ENCODE measurements at regions not wholly inside any gene's neighbourhood (a gene's known extent, or its start where the extent isn't known, plus 50 kb on each side); places are given as distances from the start of the nearest gene placed in this dataset.

DNA sequence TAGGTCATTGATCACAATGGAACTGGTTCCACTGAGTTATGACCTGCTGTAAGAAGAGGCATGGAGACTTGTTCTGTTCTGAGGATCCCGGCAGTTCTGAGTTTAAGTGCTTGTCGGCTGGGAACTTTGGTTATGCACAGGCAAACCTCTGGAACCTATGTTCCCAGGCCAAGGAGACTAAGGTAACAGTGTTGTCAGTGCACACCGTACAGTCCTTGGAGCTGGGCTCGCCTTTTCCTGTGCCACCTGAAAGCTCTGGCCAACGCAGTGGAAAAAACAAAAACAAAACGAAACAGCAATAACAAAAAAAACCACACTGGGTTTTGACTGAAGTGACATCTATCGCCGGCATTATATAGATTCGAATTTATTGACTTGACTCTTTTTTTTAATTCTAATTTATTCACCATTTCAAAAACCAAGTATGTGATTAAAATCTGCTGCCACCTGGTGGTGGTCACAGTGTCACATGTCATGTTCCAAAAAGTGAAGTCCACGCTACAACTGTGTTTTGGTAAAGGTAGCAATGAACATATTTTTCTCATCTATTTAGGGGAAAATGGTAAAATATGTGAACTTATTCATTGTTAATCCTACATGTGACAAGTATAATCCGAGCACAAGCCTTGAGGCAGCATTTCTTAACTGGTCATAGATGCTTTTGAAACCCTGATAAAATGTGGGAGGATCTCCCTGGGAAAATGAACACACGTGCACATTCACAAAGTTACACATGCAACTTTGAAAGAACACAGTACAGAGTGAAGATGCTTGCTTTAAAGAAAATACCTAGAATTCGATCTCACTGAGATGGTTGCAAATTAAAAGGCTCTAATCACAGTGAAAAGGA lies 113.8 kb upstream of the PPP2R2D start:
- no peak overlapping the region for H3K27ac Mint-ChIP-seq (ENCODE audit: unreplicated experiment)
- no peaks in the 10 kb centered on the region for H3K4me1 Mint-ChIP-seq
- TF ChIP-seq, protein P1, sequence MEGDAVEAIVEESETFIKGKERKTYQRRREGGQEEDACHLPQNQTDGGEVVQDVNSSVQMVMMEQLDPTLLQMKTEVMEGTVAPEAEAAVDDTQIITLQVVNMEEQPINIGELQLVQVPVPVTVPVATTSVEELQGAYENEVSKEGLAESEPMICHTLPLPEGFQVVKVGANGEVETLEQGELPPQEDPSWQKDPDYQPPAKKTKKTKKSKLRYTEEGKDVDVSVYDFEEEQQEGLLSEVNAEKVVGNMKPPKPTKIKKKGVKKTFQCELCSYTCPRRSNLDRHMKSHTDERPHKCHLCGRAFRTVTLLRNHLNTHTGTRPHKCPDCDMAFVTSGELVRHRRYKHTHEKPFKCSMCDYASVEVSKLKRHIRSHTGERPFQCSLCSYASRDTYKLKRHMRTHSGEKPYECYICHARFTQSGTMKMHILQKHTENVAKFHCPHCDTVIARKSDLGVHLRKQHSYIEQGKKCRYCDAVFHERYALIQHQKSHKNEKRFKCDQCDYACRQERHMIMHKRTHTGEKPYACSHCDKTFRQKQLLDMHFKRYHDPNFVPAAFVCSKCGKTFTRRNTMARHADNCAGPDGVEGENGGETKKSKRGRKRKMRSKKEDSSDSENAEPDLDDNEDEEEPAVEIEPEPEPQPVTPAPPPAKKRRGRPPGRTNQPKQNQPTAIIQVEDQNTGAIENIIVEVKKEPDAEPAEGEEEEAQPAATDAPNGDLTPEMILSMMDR (conservative IDR thresholded peaks at IDR 0.05) = peak; percentile 94
- no peaks in the 10 kb centered on the region for H3K9me3 Mint-ChIP-seq
- H3K4me3 Mint-ChIP-seq = no peak overlapping the region
- peaks cover 4% of the 10 kb centered on the region for H3K36me3 Mint-ChIP-seq (ENCODE audit: low read depth)
- no peaks in the 10 kb centered on the region for H3K27me3 Mint-ChIP-seq (ENCODE audit: low read depth)
- DNase-seq (ENCODE audit: low read depth, low spot score) = peak; percentile 61

DNA sequence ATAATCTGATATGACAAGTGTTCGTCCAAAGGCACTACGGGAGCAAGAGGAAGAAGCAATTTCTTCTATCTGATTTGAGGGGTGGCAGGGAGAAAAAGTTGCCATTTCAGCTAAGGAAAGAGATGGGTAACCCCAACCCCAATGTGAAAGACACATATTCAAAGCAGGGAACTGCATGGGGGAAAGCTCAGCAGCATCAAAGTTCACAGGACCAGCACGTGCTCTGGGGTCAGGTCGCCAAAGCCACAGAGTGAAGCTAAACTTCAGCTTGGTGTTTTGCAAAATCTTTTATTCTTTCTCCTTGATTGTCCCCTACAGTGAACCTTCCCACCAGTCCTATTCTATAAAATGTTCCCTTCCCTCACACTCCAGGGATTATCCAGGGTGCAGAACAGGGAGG lies 112.8 kb upstream of the PPP2R2D start:
- Mint-ChIP-seq H3K27ac (ENCODE audit: unreplicated experiment) (no peak overlapping the region), H3K36me3 (ENCODE audit: low read depth) (peaks cover 4% of the 10 kb centered on the region), H3K27me3 (ENCODE audit: low read depth) (no peaks in the 10 kb centered on the region), H3K4me3 (no peak overlapping the region), H3K9me3 (no peaks in the 10 kb centered on the region), H3K4me1 (no peaks in the 10 kb centered on the region)
- TF ChIP-seq, protein P1 (conservative IDR thresholded peaks at IDR 0.05) = no peak
- DNase-seq (ENCODE audit: low read depth, low spot score) = no peak

DNA sequence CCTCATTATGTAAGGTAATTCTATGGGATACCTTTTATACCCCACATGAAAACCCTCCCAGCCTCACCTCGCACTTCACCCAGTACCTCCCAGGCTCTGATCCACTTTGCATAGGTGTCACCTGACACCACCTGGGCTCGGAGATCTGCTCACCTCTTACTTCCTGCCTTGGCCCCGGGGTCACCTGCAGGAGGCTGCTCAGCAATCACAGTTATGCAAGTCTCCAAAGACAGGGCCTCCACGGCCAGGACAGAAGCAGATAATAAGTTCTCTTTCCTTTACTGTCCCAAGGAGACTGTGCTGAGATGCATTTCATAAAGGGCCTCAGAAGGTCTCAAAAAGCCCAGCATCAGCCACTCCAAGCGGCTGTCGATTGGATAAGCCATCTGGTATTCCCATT lies 112.4 kb upstream of the PPP2R2D start:
- Mint-ChIP-seq H3K9me3 (no peaks in the 10 kb centered on the region), H3K27me3 (ENCODE audit: low read depth) (no peaks in the 10 kb centered on the region), H3K4me3 (no peak overlapping the region), H3K27ac (ENCODE audit: unreplicated experiment) (no peak overlapping the region), H3K4me1 (no peaks in the 10 kb centered on the region), H3K36me3 (ENCODE audit: low read depth) (peaks cover 4% of the 10 kb centered on the region)
- TF ChIP-seq, protein P1 (conservative IDR thresholded peaks at IDR 0.05) = no peak
- DNase-seq (ENCODE audit: low read depth, low spot score) = no peak

DNA sequence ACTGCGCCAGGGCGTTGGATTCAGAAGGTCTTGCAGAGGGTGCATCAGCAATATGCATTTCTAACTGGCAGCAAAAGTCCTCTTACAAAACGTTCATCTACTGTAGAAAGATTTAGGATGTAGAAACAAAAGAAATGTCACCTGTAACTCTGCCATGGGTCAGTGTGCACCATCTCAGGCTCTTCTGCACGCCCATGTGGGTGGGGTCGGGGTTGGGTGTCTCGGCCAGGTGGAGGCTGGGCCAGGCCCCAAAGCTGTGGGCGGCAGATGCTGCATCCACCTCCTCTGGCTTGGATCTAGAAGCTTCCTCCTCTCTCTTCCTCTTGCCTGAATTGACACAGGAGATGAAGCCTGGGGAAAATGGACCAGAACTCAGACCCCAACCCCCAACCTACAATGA lies 111.3 kb upstream of the PPP2R2D start:
- Mint-ChIP-seq H3K4me1 (no peaks in the 10 kb centered on the region), H3K9me3 (no peaks in the 10 kb centered on the region), H3K4me3 (no peak overlapping the region), H3K36me3 (ENCODE audit: low read depth) (peaks cover 4% of the 10 kb centered on the region), H3K27ac (ENCODE audit: unreplicated experiment) (no peak overlapping the region), H3K27me3 (ENCODE audit: low read depth) (no peaks in the 10 kb centered on the region)
- no peak for DNase-seq (ENCODE audit: low read depth, low spot score)
- TF ChIP-seq, protein P1 (conservative IDR thresholded peaks at IDR 0.05) = no peak

DNA sequence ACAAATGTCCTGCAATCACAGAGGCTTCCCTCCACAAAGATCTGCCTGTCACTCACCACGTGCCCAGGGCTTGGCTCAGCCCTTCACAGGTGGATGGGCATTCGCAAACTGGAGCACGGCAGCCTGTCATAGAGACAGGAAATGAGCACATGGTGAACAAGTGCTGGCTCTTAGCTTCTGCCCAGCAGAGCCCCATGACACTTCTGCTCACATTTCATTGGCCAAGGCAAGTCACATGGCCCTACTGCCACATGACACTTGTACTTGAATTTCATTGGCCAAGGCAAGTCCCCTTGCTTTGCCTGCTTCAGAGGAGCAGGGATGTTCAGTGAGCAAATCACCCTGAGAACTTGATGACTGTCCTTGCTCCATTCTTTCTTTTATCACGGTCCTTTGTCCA lies 110.8 kb upstream of the PPP2R2D start:
- Mint-ChIP-seq H3K9me3 (no peaks in the 10 kb centered on the region), H3K4me1 (no peaks in the 10 kb centered on the region), H3K27me3 (ENCODE audit: low read depth) (no peaks in the 10 kb centered on the region), H3K4me3 (no peak overlapping the region), H3K36me3 (ENCODE audit: low read depth) (peaks cover 4% of the 10 kb centered on the region), H3K27ac (ENCODE audit: unreplicated experiment) (no peak overlapping the region)
- no peak for DNase-seq (ENCODE audit: low read depth, low spot score)
- TF ChIP-seq, protein P1 (conservative IDR thresholded peaks at IDR 0.05) = no peak

Data from neural crest cell (in vitro differentiated cells).